ENCODE measurements at regions not wholly inside any gene's neighbourhood (a gene's known extent, or its start where the extent isn't known, plus 50 kb on each side); places are given as distances from the start of the nearest gene placed in this dataset.

GRCh38 chr7:22564511-22565045, 64.6 kb upstream of the STEAP1B start:
- H3K9ac ChIP-seq (ENCODE audit: low read length) = peak overlapping the region; percentile 64
- peaks cover 38% of the 10 kb centered on the region; the same call in 1 of the 2 replicates for H4K20me1 ChIP-seq (ENCODE audit: insufficient read depth, low read length)
- no peaks in the 10 kb centered on the region for H3K9me3 ChIP-seq (ENCODE audit: insufficient read depth, low read length)
- peaks cover 83% of the 10 kb centered on the region for H3K79me2 ChIP-seq (ENCODE audit: low read length)
- H3K4me2 ChIP-seq (ENCODE audit: low read length) = peak overlapping the region; percentile 79
- peaks cover 13% of the 10 kb centered on the region for H3K36me3 ChIP-seq (replicated peaks; ENCODE audit: low read depth, low read length)
- H2AFZ ChIP-seq (ENCODE audit: low read depth, low read length) = no peak overlapping the region
- TF ChIP-seq CTCF (IDR thresholded peaks at IDR 0.05; ENCODE audit: low read depth, low read length) = no peak
- peaks cover 81% of the 10 kb centered on the region for H3K4me1 ChIP-seq (ENCODE audit: low read length)
- H3K27me3 ChIP-seq (ENCODE audit: low read depth, low read length) = no peaks in the 10 kb centered on the region
- H3K4me3 ChIP-seq (ENCODE audit: low read length) = peak overlapping the region; percentile 70
- peak overlapping the region; percentile 94 for H3K27ac ChIP-seq (ENCODE audit: low read length)

- Histone ChIP-seq H3K4me2 (ENCODE audit: low read length) (peak overlapping the region; percentile 79), H3K4me1 (ENCODE audit: low read length) (peaks cover 89% of the 10 kb centered on the region), H3K36me3 (replicated peaks; ENCODE audit: low read depth, low read length) (peaks cover 14% of the 10 kb centered on the region), H3K27ac (ENCODE audit: low read length) (peak overlapping the region; percentile 94), H2AFZ (ENCODE audit: low read depth, low read length) (no peak overlapping the region), H3K9ac (ENCODE audit: low read length) (peak overlapping the region; percentile 64), H3K9me3 (ENCODE audit: insufficient read depth, low read length) (no peaks in the 10 kb centered on the region), H3K4me3 (ENCODE audit: low read length) (peak overlapping the region; percentile 70), H3K79me2 (ENCODE audit: low read length) (peaks cover 84% of the 10 kb centered on the region), H4K20me1 (ENCODE audit: insufficient read depth, low read length) (peaks cover 43% of the 10 kb centered on the region), H3K27me3 (ENCODE audit: low read depth, low read length) (no peaks in the 10 kb centered on the region)
- TF ChIP-seq EZH2phosphoT487 (IDR thresholded peaks at IDR 0.05; ENCODE audit: low read depth) = no peak
- TF ChIP-seq CTCF (IDR thresholded peaks at IDR 0.05; ENCODE audit: low read depth, low read length) = no peak
These were observed 63.7 kb upstream of the STEAP1B start for GRCh38 chr7:22563621-22564241.

- H3K36me3 ChIP-seq (replicated peaks; ENCODE audit: low read depth, low read length) = peaks cover 14% of the 10 kb centered on the region
- H2AFZ ChIP-seq (ENCODE audit: low read depth, low read length) = no peak overlapping the region
- peak overlapping the region; percentile 94 for H3K27ac ChIP-seq (ENCODE audit: low read length)
- no peaks in the 10 kb centered on the region for H3K27me3 ChIP-seq (ENCODE audit: low read depth, low read length)
- H4K20me1 ChIP-seq (ENCODE audit: insufficient read depth, low read length) = peaks cover 43% of the 10 kb centered on the region
- TF ChIP-seq EZH2phosphoT487 (IDR thresholded peaks at IDR 0.05; ENCODE audit: low read depth) = no peak
- TF ChIP-seq CTCF (IDR thresholded peaks at IDR 0.05; ENCODE audit: low read depth, low read length) = no peak
- H3K4me3 ChIP-seq (ENCODE audit: low read length) = peak overlapping the region; percentile 70
- peak overlapping the region; percentile 79 for H3K4me2 ChIP-seq (ENCODE audit: low read length)
- H3K9me3 ChIP-seq (ENCODE audit: insufficient read depth, low read length) = no peaks in the 10 kb centered on the region
- H3K4me1 ChIP-seq (ENCODE audit: low read length) = peaks cover 95% of the 10 kb centered on the region
- peaks cover 80% of the 10 kb centered on the region for H3K79me2 ChIP-seq (ENCODE audit: low read length)
- peak overlapping the region; percentile 64 for H3K9ac ChIP-seq (ENCODE audit: low read length)
These were observed 63.1 kb upstream of the STEAP1B start for GRCh38 chr7:22563032-22563501.

- peaks cover 41% of the 10 kb centered on the region for H4K20me1 ChIP-seq (ENCODE audit: insufficient read depth, low read length)
- peak overlapping the region; percentile 64; the same call in 1 of the 2 replicates for H3K9ac ChIP-seq (ENCODE audit: low read length)
- no peaks in the 10 kb centered on the region for H3K9me3 ChIP-seq (ENCODE audit: insufficient read depth, low read length)
- peak overlapping the region; percentile 79 for H3K4me2 ChIP-seq (ENCODE audit: low read length)
- H3K36me3 ChIP-seq (replicated peaks; ENCODE audit: low read depth, low read length) = peaks cover 21% of the 10 kb centered on the region
- TF ChIP-seq CTCF (IDR thresholded peaks at IDR 0.05; ENCODE audit: low read depth, low read length) = no peak
- peak overlapping the region; percentile 94 for H3K27ac ChIP-seq (ENCODE audit: low read length)
- no peaks in the 10 kb centered on the region for H3K27me3 ChIP-seq (ENCODE audit: low read depth, low read length)
- H3K4me3 ChIP-seq (ENCODE audit: low read length) = peak overlapping the region; percentile 70
- peaks cover 71% of the 10 kb centered on the region for H3K79me2 ChIP-seq (ENCODE audit: low read length)
- no peak overlapping the region for H2AFZ ChIP-seq (ENCODE audit: low read depth, low read length)
- H3K4me1 ChIP-seq (ENCODE audit: low read length) = peaks cover 96% of the 10 kb centered on the region
These were observed 62.1 kb upstream of the STEAP1B start for GRCh38 chr7:22561895-22562593.

Data from OCI-LY3 (cell line).